DMS53 (cell line): ENCODE measurements at regions not wholly inside any gene's neighbourhood (a gene's known extent, or its start where the extent isn't known, plus 50 kb on each side); places are given as distances from the start of the nearest gene placed in this dataset.

Source experiments
- DNase-seq: peaks from one replicate; lab custom pipeline; 2025; lab: John Stamatoyannopoulos, UW

DNA sequence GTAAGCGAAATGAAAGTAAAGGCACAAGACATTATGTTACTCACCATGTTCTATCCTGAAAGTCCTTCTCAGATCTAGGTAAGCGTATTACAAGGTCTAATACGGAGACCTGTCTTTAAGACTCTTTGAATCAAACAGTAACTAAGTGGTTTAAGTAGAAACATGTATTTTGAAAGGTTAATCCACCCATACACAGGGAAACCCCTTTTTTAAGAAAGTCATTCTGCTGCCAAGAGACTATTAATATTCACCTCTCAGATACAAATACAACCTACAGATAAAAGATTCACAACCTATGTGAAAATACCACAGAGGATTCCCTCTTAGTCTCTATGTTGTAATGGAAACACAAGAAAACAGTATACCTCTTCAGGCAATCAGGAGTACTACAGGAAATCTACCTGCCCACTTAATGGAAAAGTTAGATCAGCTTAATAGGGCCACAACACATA lies 63.2 kb upstream of the TNIP3 start:
- DNase-seq = peak; percentile 10

DNA sequence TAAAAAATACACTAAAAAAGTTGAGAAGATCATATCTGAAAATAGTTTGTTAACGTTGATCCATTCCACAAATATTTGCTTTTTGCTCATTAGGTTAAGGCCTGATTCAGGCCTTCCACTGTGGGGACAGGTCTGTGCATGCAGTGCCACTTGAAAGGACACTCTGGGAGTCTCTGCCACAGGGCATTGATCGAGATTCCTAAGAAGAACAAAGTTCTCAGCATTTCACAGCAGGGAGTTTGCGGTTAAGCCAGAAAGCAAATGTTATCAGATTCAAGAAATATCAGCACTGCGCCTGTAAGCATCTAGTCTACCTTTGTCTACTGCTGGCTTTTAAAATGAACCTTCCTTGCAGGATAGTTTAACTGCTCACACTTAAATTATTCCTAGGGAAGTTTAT lies 62.2 kb upstream of the TNIP3 start:
- peak; percentile 11 for DNase-seq

DNA sequence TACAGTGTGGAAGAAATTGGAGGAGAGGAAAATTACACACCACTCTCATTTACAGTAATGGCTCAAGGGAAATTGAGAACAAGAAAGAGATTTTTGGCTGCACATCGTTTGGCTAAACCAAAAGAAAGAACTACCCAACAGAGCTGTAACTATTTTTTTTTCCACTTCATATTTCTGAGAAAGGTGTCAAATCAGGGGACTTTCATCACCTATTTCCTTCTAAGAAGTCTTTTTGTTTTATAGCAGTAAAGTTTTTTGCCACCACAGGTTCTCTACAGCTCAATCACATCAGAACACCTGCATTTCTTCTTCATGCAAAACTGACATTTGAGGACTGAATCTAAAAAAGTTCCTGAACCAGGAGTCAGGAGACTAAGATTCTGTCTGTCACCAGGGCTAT lies 57.5 kb upstream of the TNIP3 start:
- no peak for DNase-seq

DNA sequence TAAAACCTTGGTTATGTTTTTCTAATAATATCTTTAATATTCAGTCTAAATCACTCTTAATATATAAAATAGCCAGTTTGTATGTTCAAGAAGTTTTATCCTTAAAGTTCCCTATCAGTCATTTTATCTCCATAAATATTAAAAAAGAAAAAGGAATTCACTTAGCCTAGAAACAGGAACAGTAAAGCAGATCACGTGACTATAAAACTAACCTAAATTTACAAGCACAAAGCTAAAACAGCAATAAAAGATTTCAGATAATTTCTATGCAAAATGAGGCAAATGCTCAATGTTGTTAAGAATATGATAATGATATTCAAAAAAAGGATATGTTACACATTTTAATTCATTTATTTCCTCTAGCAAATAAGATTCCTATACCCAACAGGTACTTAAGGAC lies 57.1 kb upstream of the TNIP3 start:
- no peak for DNase-seq

DNA sequence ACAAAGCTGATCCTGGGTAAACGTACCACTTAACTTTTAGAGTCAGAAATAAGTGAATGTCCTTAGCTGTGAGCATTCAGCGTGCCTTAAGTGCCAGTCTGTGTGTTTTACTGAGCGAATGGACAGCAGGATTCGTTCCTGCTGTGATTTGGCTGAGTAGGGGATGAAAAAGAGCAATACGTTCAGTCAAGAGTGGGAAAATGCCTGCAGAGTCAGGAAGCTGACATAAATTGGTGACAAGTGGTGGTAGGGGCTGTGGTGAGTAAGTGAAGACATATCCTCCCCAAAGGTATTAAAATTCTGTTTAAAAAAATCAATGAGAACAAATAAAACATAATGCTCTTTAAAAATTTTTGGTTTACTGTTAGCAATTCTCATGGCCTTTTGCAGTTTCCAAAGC lies 56.6 kb upstream of the TNIP3 start:
- no peak for DNase-seq

DNA sequence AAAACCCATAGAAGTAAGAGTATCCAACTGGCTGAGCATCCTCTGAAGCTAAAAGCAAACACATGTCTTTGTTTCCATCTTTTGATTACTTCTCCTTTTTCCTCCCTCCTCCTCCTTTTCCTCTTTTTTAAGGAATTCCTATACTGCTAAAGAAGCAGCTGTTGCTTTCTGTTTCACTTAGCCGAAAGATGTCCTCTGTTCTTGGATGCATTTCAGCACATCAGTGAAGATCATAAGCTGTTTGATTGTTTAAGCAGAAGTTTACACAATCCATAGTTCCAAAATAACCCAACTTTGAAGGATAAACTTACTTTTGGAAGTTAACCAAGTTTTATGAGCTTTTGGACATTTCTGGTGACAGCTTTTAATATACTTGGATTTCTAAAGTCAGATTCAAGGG lies 55.1 kb upstream of the TNIP3 start:
- DNase-seq = no peak

DNA sequence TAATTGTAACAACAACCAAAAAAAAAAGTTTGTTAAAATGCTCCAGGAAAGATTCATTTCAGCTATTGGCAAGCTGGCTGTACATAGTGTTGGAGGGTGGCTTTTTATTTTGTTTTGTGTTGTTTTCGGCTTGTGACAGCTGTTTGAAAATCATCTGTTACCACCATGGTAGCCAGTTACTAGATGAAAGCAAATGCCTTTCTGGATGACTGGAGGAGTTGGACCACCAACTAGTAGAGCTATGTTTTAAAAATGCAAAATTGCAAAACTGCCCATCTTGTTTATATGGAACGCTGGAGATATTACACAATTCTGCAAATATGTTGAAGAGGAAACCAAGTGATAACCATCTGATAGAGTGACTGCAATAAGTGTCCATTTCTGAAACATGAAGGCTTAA lies 53.2 kb upstream of the TNIP3 start:
- DNase-seq = no peak

DNA sequence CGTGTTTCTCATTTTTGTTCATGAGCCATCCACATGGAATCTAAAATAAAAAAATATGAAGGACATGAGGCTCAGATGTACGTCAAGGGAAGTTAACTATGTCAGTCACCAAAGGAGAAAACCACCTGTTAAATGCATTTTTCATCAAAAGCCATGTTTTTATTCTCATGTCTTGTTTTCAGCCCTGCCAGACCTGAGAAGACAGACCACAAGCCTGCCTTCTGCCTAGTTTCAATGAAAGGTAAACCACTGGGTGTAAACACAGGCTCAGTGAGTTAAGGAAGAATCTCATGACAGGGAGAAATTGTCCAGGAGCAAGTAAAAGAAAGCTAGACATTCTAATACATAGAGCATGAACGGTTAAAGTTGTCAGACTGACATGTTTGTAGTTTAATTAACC lies 52.3 kb upstream of the TNIP3 start:
- DNase-seq = no peak

DNA sequence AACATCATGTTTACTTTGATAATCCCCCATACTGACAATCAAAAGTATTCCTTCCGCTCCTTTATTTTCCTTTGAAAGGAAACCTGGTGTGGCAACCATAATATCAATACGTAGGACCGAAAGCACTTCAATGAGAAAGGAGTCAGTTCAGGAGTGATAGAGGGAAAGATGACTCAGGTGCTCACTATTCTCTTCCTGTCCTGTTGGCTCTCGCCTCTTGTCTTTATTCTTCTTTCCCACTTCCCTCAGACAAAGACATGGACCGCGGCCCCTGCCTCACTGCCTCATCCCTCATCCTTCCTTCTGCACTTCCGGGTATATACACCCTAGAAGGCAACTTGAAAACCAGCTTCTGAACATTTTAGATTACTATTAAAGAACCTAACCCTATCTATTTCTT lies 49.8 kb upstream of the TNIP3 start:
- peak; percentile 27 for DNase-seq
